Gastroesophageal sphincter (tissue), 4 donors: ENCODE measurements at regions not wholly inside any gene's neighbourhood (a gene's known extent, or its start where the extent isn't known, plus 50 kb on each side); places are given as distances from the start of the nearest gene placed in this dataset.

Source experiments
- ATAC-seq: fragments of 150-250 bp; one replicate; pipeline ENCODE4 v1.9.1; 2016; ENCODE audit warnings: mild to moderate bottlenecking, moderate library complexity
- H3K27ac ChIP-seq, 4 donors: fragments of 200-600 bp; sonication (generic) in 3 of 4; 1 replicate in 3 of 4; 2 replicates in 1 of 4; pipeline ENCODE4 v1.5.1; 2016 to 2019
- H3K27me3 ChIP-seq: fragments of 200-600 bp; sonication (generic); one replicate; pipeline ENCODE4 v1.5.1; 2019
- H3K36me3 ChIP-seq, 2 donors: fragments of 200-600 bp; sonication (generic); one replicate each; pipeline ENCODE4 v1.5.1; 2019; ENCODE audit warnings: control low read depth in 1 of 2
- H3K4me1 ChIP-seq, 3 donors: fragments of 200-600 bp; sonication (generic); 1 replicate in 2 of 3; 2 replicates in 1 of 3; pipeline ENCODE4 v1.5.1; 2016 to 2019; ENCODE audit warnings: control low read depth in 2 of 3
- H3K4me3 ChIP-seq, 2 donors: fragments of 200-600 bp; sonication (generic); one replicate each; pipeline ENCODE4 v1.5.1; 2019; ENCODE audit warnings: mild to moderate bottlenecking in 1 of 2, moderate library complexity in 1 of 2
- H3K9me3 ChIP-seq, 3 donors: fragments of 200-600 bp; sonication (generic); one replicate each; pipeline ENCODE4 v1.5.1; 2017 to 2019; ENCODE audit warnings: control low read depth in 2 of 3
- EP300 ChIP-seq: sonication (generic); formaldehyde crosslinking; IDR thresholded peaks from one replicate; pipeline ENCODE4 v1.6.1; 2017; ENCODE audit warnings: antibody characterized with exemption, mild to moderate bottlenecking
- POLR2A ChIP-seq, 2 donors: fragments of 450-650 bp; IDR thresholded peaks; one replicate each; pipeline ENCODE4 v1.6.1; 2017; ENCODE audit warnings: antibody characterized with exemption in 2 of 2, mild to moderate bottlenecking in 2 of 2, moderate library complexity in 1 of 2
- POLR2AphosphoS5 ChIP-seq: sonication (generic); formaldehyde crosslinking; IDR thresholded peaks from one replicate; pipeline ENCODE4 v1.6.1; 2017; ENCODE audit warnings: antibody characterized with exemption
- WGBS, 2 donors: methylation state at CpG; one replicate each; pipeline ENCODE4 v1.1.5; 2018; ENCODE audit warnings: low coverage in 1 of 2; 5-methylcytosine and 5-hydroxymethylcytosine counted together
- TF ChIP-seq, protein P1 (sequence below), 4 experiments: fragments of 200-600 bp in 2 of 4; fragments of 450-650 bp in 2 of 4; sonication (generic) in 1 of 4; IDR thresholded peaks; one replicate each; pipeline ENCODE4 v1.5.1; 2017 to 2019; ENCODE audit warnings: antibody characterized with exemption in 4 of 4, mild to moderate bottlenecking in 2 of 4, moderate library complexity in 2 of 4

GRCh38 chr5:127184851-127185250 is 105.7 kb upstream of the MEGF10 start:
- H3K4me3 ChIP-seq: no peak overlapping the region
- no peaks in the 10 kb centered on the region for H3K9me3 ChIP-seq
- no peak for TF ChIP-seq POLR2A (IDR thresholded peaks at IDR 0.05)
- TF ChIP-seq, protein P1, sequence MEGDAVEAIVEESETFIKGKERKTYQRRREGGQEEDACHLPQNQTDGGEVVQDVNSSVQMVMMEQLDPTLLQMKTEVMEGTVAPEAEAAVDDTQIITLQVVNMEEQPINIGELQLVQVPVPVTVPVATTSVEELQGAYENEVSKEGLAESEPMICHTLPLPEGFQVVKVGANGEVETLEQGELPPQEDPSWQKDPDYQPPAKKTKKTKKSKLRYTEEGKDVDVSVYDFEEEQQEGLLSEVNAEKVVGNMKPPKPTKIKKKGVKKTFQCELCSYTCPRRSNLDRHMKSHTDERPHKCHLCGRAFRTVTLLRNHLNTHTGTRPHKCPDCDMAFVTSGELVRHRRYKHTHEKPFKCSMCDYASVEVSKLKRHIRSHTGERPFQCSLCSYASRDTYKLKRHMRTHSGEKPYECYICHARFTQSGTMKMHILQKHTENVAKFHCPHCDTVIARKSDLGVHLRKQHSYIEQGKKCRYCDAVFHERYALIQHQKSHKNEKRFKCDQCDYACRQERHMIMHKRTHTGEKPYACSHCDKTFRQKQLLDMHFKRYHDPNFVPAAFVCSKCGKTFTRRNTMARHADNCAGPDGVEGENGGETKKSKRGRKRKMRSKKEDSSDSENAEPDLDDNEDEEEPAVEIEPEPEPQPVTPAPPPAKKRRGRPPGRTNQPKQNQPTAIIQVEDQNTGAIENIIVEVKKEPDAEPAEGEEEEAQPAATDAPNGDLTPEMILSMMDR (IDR thresholded peaks at IDR 0.05): no peak
- no peak for TF ChIP-seq POLR2AphosphoS5
- TF ChIP-seq EP300: no peak
- H3K27me3 ChIP-seq: no peaks in the 10 kb centered on the region
- no peaks in the 10 kb centered on the region for H3K36me3 ChIP-seq
- WGBS, 2 donors: 60 to 61% methylated on average over 3 to 4 of the region's 4 CpGs
- no peaks in the 10 kb centered on the region for H3K4me1 ChIP-seq
- ATAC-seq: no peak
- no peak overlapping the region for H3K27ac ChIP-seq

- no peak for ATAC-seq
- H3K36me3 ChIP-seq: no peaks in the 10 kb centered on the region
- H3K9me3 ChIP-seq: no peaks in the 10 kb centered on the region
- 46 to 48% methylated on average over 4 of the region's 6 CpGs for WGBS, 2 donors
- TF ChIP-seq, protein P1 (IDR thresholded peaks at IDR 0.05): no peak
- TF ChIP-seq POLR2AphosphoS5 (no peak), POLR2A (IDR thresholded peaks at IDR 0.05) (no peak), EP300 (no peak)
- H3K27ac ChIP-seq: no peak overlapping the region
- no peak overlapping the region for H3K4me3 ChIP-seq
- H3K27me3 ChIP-seq: no peaks in the 10 kb centered on the region
- H3K4me1 ChIP-seq: no peaks in the 10 kb centered on the region
These were observed 103.9 kb upstream of the MEGF10 start for GRCh38 chr5:127186657-127187056.

DNA sequence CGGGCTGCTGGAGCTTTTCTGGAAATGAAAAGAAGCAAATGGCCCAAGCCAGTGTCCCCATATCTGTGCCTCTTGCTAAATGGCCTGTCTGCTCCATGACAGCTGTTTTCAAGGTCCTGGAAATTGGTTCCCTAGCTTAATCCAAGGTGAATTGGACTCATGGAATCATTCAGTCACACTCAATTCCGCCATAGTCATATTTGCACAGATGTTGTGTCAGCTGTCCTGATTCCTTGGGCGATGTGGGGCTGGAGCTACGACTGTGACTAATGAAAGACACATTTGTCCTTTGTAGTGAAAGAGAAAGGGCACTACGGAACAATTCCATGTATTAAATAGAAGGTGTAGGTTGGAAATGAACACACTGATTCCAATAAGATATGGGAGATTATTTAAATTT is 102.9 kb upstream of the MEGF10 start:
- H3K4me1 ChIP-seq: no peaks in the 10 kb centered on the region
- no peaks in the 10 kb centered on the region for H3K9me3 ChIP-seq
- no peak overlapping the region for H3K4me3 ChIP-seq
- ATAC-seq: no peak
- no peaks in the 10 kb centered on the region for H3K36me3 ChIP-seq
- 32 to 53% methylated on average over 3 to 5 of the region's 5 CpGs for WGBS, 2 donors
- TF ChIP-seq, protein P1 (IDR thresholded peaks at IDR 0.05): no peak
- TF ChIP-seq POLR2A (IDR thresholded peaks at IDR 0.05) (no peak), POLR2AphosphoS5 (no peak), EP300 (no peak)
- H3K27me3 ChIP-seq: no peaks in the 10 kb centered on the region
- no peak overlapping the region for H3K27ac ChIP-seq

DNA sequence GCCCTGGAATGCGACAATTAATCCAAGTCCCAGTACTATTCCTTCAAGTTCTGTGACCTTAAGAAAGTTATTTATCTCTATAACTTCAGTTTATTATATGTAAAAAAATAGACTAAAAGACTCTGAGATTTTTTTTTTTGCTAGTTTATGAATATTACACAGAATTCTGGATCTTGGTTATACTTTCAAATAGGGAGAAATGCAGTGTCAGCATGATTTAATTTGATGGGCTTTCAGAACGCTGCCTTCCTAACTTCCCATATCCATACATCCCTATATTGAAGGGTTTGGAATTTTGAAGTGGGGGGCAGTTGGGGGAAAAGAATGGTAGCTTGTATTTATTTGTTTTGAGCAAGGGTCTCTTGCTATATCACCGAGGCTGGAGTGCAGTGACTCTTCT is 98.4 kb upstream of the MEGF10 start:
- no peak for ATAC-seq
- no peaks in the 10 kb centered on the region for H3K36me3 ChIP-seq
- WGBS, 2 donors: 89 to 93% methylated on average over 3 of the region's 3 CpGs
- H3K27ac ChIP-seq: no peak overlapping the region
- no peak for TF ChIP-seq EP300
- TF ChIP-seq POLR2A (IDR thresholded peaks at IDR 0.05): no peak
- TF ChIP-seq POLR2AphosphoS5: no peak
- TF ChIP-seq, protein P1 (IDR thresholded peaks at IDR 0.05): no peak
- H3K4me1 ChIP-seq: no peaks in the 10 kb centered on the region
- H3K4me3 ChIP-seq: no peak overlapping the region
- no peaks in the 10 kb centered on the region for H3K27me3 ChIP-seq
- no peaks in the 10 kb centered on the region for H3K9me3 ChIP-seq

DNA sequence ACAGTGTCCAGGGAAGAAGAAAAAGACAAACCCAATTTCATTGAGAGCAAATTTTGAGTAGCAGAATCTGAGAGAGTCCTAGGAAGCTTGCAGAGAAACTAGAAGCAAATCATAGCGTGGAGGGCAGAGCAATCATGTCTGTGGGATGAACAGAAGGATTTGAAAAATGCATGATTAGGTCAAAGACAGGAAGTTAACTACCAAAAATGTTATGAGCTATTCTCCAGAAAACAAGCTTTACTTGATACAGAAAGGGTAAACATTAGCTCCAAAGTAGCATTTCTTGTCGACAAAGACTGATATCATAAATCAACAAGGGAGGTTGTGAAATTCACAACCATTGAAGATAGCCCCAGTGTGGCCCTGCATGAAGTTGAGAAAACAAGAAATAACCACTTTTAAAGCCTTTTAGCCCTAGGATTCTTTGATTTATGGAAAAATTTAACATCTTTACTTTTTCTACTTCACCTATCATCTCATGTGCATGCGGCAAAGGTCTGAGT is 97.7 kb upstream of the MEGF10 start:
- H3K27me3 ChIP-seq: no peaks in the 10 kb centered on the region
- no peak overlapping the region for H3K27ac ChIP-seq
- no peaks in the 10 kb centered on the region for H3K36me3 ChIP-seq
- ATAC-seq: no peak
- no peak overlapping the region for H3K4me3 ChIP-seq
- H3K4me1 ChIP-seq: no peaks in the 10 kb centered on the region
- 50% methylated on average over 2 to 3 of the region's 3 CpGs for WGBS, 2 donors
- no peak for TF ChIP-seq POLR2A (IDR thresholded peaks at IDR 0.05)
- TF ChIP-seq POLR2AphosphoS5: no peak
- no peak for TF ChIP-seq EP300
- TF ChIP-seq, protein P1 (IDR thresholded peaks at IDR 0.05): no peak
- H3K9me3 ChIP-seq: no peaks in the 10 kb centered on the region
